ENCODE measurements at regions not wholly inside any gene's neighbourhood (a gene's known extent, or its start where the extent isn't known, plus 50 kb on each side); places are given as distances from the start of the nearest gene placed in this dataset.

DNA sequence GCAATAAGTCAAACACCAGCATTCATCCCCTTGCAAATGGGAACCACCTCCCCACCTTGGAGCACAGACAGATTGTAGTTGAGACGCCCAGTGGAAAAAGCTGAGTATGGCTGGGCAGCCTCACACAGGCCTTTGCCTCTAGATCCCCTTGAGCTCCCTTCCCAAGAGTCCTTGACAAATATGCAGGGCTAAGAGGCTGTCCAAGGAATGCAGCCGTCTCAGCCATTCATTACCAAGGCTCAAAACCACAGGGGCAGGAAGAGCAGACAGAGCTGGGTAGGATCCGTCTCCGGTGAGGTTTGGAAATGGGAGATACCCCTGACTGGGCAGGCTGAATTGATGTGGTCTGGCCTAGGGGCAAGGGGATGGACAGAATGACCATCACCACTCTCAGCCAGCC is 557.1 kb downstream of the TNS1 start:
- TF ChIP-seq, protein P1, sequence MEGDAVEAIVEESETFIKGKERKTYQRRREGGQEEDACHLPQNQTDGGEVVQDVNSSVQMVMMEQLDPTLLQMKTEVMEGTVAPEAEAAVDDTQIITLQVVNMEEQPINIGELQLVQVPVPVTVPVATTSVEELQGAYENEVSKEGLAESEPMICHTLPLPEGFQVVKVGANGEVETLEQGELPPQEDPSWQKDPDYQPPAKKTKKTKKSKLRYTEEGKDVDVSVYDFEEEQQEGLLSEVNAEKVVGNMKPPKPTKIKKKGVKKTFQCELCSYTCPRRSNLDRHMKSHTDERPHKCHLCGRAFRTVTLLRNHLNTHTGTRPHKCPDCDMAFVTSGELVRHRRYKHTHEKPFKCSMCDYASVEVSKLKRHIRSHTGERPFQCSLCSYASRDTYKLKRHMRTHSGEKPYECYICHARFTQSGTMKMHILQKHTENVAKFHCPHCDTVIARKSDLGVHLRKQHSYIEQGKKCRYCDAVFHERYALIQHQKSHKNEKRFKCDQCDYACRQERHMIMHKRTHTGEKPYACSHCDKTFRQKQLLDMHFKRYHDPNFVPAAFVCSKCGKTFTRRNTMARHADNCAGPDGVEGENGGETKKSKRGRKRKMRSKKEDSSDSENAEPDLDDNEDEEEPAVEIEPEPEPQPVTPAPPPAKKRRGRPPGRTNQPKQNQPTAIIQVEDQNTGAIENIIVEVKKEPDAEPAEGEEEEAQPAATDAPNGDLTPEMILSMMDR (IDR thresholded peaks at IDR 0.05 in 2 of 3, conservative IDR thresholded peaks at IDR 0.05 in 1 of 3; ENCODE audit: control insufficient read depth in 2 of 3, extremely low read depth in 1 of 3, insufficient read depth in 1 of 3, low read depth in 3 of 3, low read length in 3 of 3): no peak
- TF ChIP-seq POLR2A (IDR thresholded peaks at IDR 0.05; ENCODE audit: low read depth, low read length) (no peak), RAD21 (IDR thresholded peaks at IDR 0.05; ENCODE audit: insufficient read depth, low read depth, low read length) (no peak), DPF2 (IDR thresholded peaks at IDR 0.05) (no peak)
- TF ChIP-seq, protein P2, sequence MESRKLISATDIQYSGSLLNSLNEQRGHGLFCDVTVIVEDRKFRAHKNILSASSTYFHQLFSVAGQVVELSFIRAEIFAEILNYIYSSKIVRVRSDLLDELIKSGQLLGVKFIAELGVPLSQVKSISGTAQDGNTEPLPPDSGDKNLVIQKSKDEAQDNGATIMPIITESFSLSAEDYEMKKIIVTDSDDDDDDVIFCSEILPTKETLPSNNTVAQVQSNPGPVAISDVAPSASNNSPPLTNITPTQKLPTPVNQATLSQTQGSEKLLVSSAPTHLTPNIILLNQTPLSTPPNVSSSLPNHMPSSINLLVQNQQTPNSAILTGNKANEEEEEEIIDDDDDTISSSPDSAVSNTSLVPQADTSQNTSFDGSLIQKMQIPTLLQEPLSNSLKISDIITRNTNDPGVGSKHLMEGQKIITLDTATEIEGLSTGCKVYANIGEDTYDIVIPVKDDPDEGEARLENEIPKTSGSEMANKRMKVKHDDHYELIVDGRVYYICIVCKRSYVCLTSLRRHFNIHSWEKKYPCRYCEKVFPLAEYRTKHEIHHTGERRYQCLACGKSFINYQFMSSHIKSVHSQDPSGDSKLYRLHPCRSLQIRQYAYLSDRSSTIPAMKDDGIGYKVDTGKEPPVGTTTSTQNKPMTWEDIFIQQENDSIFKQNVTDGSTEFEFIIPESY (IDR thresholded peaks at IDR 0.05): no peak
- TF ChIP-seq, protein P3, sequence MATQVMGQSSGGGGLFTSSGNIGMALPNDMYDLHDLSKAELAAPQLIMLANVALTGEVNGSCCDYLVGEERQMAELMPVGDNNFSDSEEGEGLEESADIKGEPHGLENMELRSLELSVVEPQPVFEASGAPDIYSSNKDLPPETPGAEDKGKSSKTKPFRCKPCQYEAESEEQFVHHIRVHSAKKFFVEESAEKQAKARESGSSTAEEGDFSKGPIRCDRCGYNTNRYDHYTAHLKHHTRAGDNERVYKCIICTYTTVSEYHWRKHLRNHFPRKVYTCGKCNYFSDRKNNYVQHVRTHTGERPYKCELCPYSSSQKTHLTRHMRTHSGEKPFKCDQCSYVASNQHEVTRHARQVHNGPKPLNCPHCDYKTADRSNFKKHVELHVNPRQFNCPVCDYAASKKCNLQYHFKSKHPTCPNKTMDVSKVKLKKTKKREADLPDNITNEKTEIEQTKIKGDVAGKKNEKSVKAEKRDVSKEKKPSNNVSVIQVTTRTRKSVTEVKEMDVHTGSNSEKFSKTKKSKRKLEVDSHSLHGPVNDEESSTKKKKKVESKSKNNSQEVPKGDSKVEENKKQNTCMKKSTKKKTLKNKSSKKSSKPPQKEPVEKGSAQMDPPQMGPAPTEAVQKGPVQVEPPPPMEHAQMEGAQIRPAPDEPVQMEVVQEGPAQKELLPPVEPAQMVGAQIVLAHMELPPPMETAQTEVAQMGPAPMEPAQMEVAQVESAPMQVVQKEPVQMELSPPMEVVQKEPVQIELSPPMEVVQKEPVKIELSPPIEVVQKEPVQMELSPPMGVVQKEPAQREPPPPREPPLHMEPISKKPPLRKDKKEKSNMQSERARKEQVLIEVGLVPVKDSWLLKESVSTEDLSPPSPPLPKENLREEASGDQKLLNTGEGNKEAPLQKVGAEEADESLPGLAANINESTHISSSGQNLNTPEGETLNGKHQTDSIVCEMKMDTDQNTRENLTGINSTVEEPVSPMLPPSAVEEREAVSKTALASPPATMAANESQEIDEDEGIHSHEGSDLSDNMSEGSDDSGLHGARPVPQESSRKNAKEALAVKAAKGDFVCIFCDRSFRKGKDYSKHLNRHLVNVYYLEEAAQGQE (IDR thresholded peaks at IDR 0.05; ENCODE audit: low read depth, low read length): no peak

Data from GM12878 (cell line).